MM.1S (cell line): ENCODE measurements at regions not wholly inside any gene's neighbourhood (a gene's known extent, or its start where the extent isn't known, plus 50 kb on each side); places are given as distances from the start of the nearest gene placed in this dataset.
A peak's percentile ranks its signal among the peaks of the same experiment; 100 is the strongest.

Experiments used
- DNase-seq: peaks from one replicate; pipeline ENCODE4 v3.0.0-alpha.2; 2015
- H2AFZ ChIP-seq: fragments of 300-600 bp; sonication (generic); 2 replicates; pipeline ENCODE4 v1.6.0; 2016; ENCODE audit warnings: antibody characterized with exemption, low read length
- H3F3A ChIP-seq: fragments of 300-600 bp; sonication (generic); 2 replicates; pipeline ENCODE4 v1.6.1; 2016; ENCODE audit warnings: mild to moderate bottlenecking, antibody characterized with exemption, low read length, moderate library complexity, mixed read lengths; ENCODE audit not compliant: insufficient read depth
- H3K27ac ChIP-seq: fragments of 300-600 bp; sonication (generic); 2 replicates; pipeline ENCODE4 v1.5.1; 2016; ENCODE audit warnings: mild to moderate bottlenecking, low read length
- H3K27me3 ChIP-seq: fragments of 300-600 bp; sonication (generic); replicated peaks from 2 replicates; pipeline ENCODE4 v1.6.0; 2016; ENCODE audit warnings: low read length; ENCODE audit not compliant: insufficient read depth
- H3K36me3 ChIP-seq: fragments of 300-600 bp; sonication (generic); replicated peaks from 2 replicates; pipeline ENCODE4 v1.6.1; 2016; ENCODE audit warnings: mild to moderate bottlenecking, low read length, mixed read lengths; ENCODE audit not compliant: insufficient read depth
- H3K4me1 ChIP-seq: fragments of 300-600 bp; sonication (generic); 2 replicates; pipeline ENCODE4 v1.6.1; 2016; ENCODE audit warnings: low read length, mixed read lengths
- H3K4me2 ChIP-seq: fragments of 300-600 bp; sonication (generic); 2 replicates; pipeline ENCODE4 v1.6.0; 2016; ENCODE audit warnings: low read depth, low read length
- H3K4me3 ChIP-seq: fragments of 300-600 bp; sonication (generic); 2 replicates; pipeline ENCODE4 v1.5.1; 2016; ENCODE audit warnings: low read length, mixed read lengths
- H3K79me2 ChIP-seq: fragments of 300-600 bp; sonication (generic); 2 replicates; pipeline ENCODE4 v1.6.1; 2016; ENCODE audit warnings: mixed run types, low read length, mixed read lengths
- H3K9ac ChIP-seq: fragments of 300-600 bp; sonication (generic); 2 replicates; pipeline ENCODE4 v1.6.1; 2016; ENCODE audit warnings: low read length, mixed read lengths
- H3K9me2 ChIP-seq: fragments of 300-600 bp; sonication (generic); replicated peaks from 2 replicates; pipeline ENCODE4 v1.6.1; 2016; ENCODE audit warnings: mild to moderate bottlenecking, low read length, mixed read lengths; ENCODE audit not compliant: insufficient read depth
- H3K9me3 ChIP-seq: fragments of 300-600 bp; sonication (generic); replicated peaks from 2 replicates; pipeline ENCODE4 v1.6.1; 2016; ENCODE audit warnings: mild to moderate bottlenecking, low read length, mixed read lengths; ENCODE audit not compliant: insufficient read depth
- H4K20me1 ChIP-seq: fragments of 300-600 bp; sonication (generic); 2 replicates; pipeline ENCODE4 v1.6.1; 2016; ENCODE audit warnings: mild to moderate bottlenecking, low read length, moderate library complexity, mixed read lengths; ENCODE audit not compliant: insufficient read depth
- EZH2 ChIP-seq: fragments of 300-600 bp; sonication (generic); optimal IDR thresholded peaks from 2 replicates; pipeline ENCODE3; 2017; ENCODE audit warnings: low read depth, mild to moderate bottlenecking, antibody characterized with exemption, low read length, mixed read lengths
- EZH2phosphoT487 ChIP-seq: fragments of 300-600 bp; sonication (generic); IDR thresholded peaks from 2 replicates; pipeline ENCODE4 v1.6.1; 2018; ENCODE audit warnings: antibody characterized with exemption, low read length
- TF ChIP-seq, protein P1 (sequence below): fragments of 300-600 bp; sonication (generic); IDR thresholded peaks from 2 replicates; pipeline ENCODE4 v1.5.1; 2016; ENCODE audit warnings: antibody characterized with exemption, low read length, mixed read lengths

DNA sequence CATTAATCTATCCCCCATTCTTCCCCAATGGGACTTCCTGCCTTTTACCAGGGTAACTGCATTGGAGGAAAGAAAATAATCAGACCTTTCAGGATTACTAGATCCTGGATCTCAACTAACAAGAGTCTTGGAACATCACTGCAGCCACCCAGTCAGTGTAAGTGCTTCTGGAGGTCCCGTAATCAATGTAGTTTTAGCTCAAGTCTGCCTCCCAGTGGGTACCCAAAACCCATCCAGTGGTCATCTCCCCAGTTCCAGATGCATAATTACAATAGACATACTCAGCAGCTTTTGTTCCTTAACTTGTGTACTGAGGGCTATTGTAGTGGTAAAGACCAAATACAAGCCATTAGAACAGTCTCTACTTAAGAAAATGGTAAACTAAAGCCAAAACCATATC lies 319.1 kb downstream of the GPATCH2 start:
- TF ChIP-seq EZH2phosphoT487: no peak
- TF ChIP-seq EZH2: no peak
- TF ChIP-seq, protein P1, sequence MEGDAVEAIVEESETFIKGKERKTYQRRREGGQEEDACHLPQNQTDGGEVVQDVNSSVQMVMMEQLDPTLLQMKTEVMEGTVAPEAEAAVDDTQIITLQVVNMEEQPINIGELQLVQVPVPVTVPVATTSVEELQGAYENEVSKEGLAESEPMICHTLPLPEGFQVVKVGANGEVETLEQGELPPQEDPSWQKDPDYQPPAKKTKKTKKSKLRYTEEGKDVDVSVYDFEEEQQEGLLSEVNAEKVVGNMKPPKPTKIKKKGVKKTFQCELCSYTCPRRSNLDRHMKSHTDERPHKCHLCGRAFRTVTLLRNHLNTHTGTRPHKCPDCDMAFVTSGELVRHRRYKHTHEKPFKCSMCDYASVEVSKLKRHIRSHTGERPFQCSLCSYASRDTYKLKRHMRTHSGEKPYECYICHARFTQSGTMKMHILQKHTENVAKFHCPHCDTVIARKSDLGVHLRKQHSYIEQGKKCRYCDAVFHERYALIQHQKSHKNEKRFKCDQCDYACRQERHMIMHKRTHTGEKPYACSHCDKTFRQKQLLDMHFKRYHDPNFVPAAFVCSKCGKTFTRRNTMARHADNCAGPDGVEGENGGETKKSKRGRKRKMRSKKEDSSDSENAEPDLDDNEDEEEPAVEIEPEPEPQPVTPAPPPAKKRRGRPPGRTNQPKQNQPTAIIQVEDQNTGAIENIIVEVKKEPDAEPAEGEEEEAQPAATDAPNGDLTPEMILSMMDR: peak; percentile 22
- Histone ChIP-seq H4K20me1 (no peaks in the 10 kb centered on the region), H3K36me3 (no peaks in the 10 kb centered on the region), H3K27ac (no peak overlapping the region), H3K9ac (no peak overlapping the region), H3K4me3 (no peak overlapping the region), H3K27me3 (no peaks in the 10 kb centered on the region), H3F3A (no peaks in the 10 kb centered on the region), H2AFZ (no peak overlapping the region), H3K4me1 (no peaks in the 10 kb centered on the region), H3K4me2 (no peak overlapping the region), H3K79me2 (no peaks in the 10 kb centered on the region), H3K9me3 (no peaks in the 10 kb centered on the region), H3K9me2 (no peaks in the 10 kb centered on the region)
- DNase-seq: no peak

GRCh38 chr1:217311269-217311668 lies 319.6 kb downstream of the GPATCH2 start:
- no peak overlapping the region for H3K4me3 ChIP-seq
- no peak overlapping the region for H3K4me2 ChIP-seq
- no peak for DNase-seq
- no peaks in the 10 kb centered on the region for H3F3A ChIP-seq
- H3K27ac ChIP-seq: no peak overlapping the region
- H3K36me3 ChIP-seq: no peaks in the 10 kb centered on the region
- H3K9me2 ChIP-seq: no peaks in the 10 kb centered on the region
- no peaks in the 10 kb centered on the region for H3K4me1 ChIP-seq
- no peaks in the 10 kb centered on the region for H3K9me3 ChIP-seq
- no peak overlapping the region for H2AFZ ChIP-seq
- TF ChIP-seq EZH2: no peak
- TF ChIP-seq EZH2phosphoT487: no peak
- TF ChIP-seq, protein P1: no peak
- no peaks in the 10 kb centered on the region for H4K20me1 ChIP-seq
- no peaks in the 10 kb centered on the region for H3K27me3 ChIP-seq
- no peaks in the 10 kb centered on the region for H3K79me2 ChIP-seq
- no peak overlapping the region for H3K9ac ChIP-seq

GRCh38 chr1:217281332-217281731 lies 349.6 kb downstream of the GPATCH2 start:
- no peak overlapping the region for H3K9ac ChIP-seq
- no peaks in the 10 kb centered on the region for H3K9me2 ChIP-seq
- no peak overlapping the region for H3K27ac ChIP-seq
- H3K4me3 ChIP-seq: no peak overlapping the region
- no peaks in the 10 kb centered on the region for H4K20me1 ChIP-seq
- no peaks in the 10 kb centered on the region for H3K27me3 ChIP-seq
- H3F3A ChIP-seq: no peaks in the 10 kb centered on the region
- H3K4me1 ChIP-seq: no peaks in the 10 kb centered on the region
- no peak for TF ChIP-seq EZH2
- TF ChIP-seq EZH2phosphoT487: no peak
- TF ChIP-seq, protein P1: no peak
- H3K79me2 ChIP-seq: no peaks in the 10 kb centered on the region
- no peaks in the 10 kb centered on the region for H3K36me3 ChIP-seq
- DNase-seq: no peak
- H3K4me2 ChIP-seq: no peak overlapping the region
- H3K9me3 ChIP-seq: no peaks in the 10 kb centered on the region
- no peak overlapping the region for H2AFZ ChIP-seq
